ENCODE measurements at regions not wholly inside any gene's neighbourhood (a gene's known extent, or its start where the extent isn't known, plus 50 kb on each side); places are given as distances from the start of the nearest gene placed in this dataset.

DNA sequence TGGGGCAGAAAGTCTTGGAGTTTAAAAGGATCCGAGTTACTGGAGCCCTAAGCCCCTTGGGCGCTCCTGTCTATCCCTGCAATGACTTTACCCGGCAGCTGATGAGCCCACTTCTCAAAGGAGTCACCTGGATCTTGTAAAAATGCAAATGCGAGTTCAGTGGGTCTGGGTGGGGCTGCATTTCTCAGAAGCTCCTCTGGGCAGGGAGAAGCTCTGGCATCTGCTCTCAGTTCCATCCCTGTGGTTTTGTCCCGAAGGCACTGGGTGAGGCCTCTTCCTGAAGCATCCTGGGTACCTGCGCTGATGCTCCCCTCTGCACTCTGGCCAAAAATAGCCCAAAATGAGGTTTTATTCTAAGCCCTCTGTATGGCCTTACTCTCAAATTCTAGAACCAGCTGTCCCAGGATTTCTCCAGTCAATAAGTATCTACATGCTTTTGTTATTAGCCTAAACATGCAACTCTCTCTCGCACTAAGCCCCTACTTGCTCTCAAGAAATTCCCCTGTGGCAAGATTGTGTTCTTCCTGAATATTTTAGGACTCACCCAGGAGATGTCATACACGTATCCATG lies 167.8 kb upstream of the APCDD1 start:
- Mint-ChIP-seq H3K36me3 (ENCODE audit: unreplicated experiment) (peaks cover 10% of the 10 kb centered on the region), H3K27ac (ENCODE audit: unreplicated experiment) (no peak overlapping the region), H3K4me1 (ENCODE audit: low read depth, unreplicated experiment) (peaks cover 18% of the 10 kb centered on the region), H3K27me3 (ENCODE audit: unreplicated experiment) (peaks cover 3% of the 10 kb centered on the region), H3K4me3 (ENCODE audit: unreplicated experiment) (no peak overlapping the region), H3K9me3 (ENCODE audit: unreplicated experiment) (peaks cover 9% of the 10 kb centered on the region)
- TF ChIP-seq, protein P1, sequence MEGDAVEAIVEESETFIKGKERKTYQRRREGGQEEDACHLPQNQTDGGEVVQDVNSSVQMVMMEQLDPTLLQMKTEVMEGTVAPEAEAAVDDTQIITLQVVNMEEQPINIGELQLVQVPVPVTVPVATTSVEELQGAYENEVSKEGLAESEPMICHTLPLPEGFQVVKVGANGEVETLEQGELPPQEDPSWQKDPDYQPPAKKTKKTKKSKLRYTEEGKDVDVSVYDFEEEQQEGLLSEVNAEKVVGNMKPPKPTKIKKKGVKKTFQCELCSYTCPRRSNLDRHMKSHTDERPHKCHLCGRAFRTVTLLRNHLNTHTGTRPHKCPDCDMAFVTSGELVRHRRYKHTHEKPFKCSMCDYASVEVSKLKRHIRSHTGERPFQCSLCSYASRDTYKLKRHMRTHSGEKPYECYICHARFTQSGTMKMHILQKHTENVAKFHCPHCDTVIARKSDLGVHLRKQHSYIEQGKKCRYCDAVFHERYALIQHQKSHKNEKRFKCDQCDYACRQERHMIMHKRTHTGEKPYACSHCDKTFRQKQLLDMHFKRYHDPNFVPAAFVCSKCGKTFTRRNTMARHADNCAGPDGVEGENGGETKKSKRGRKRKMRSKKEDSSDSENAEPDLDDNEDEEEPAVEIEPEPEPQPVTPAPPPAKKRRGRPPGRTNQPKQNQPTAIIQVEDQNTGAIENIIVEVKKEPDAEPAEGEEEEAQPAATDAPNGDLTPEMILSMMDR (IDR thresholded peaks at IDR 0.05; ENCODE audit: partially characterized antibody, unreplicated experiment): no peak
- DNase-seq: no peak

DNA sequence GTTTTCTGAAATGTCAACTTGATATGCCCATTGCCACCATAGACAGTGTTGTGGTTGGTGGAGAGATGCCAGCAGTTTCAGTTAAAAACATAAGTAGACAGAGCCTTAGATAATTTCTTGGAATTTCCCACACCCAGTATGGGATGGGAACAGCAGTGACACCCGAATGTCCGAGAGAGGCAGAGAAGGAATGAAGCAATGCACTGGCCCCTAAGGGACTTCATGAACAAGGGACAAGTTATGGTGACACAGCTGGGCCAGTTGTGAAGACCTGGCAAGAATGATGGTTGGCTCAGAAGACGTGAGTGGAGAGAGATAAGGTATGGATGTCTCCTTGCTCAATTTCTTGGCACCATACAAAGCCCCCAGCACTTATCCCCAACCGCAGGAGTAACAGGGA lies 165.2 kb upstream of the APCDD1 start:
- no peak for DNase-seq
- Mint-ChIP-seq H3K4me1 (ENCODE audit: low read depth, unreplicated experiment) (peaks cover 27% of the 10 kb centered on the region), H3K4me3 (ENCODE audit: unreplicated experiment) (no peak overlapping the region), H3K9me3 (ENCODE audit: unreplicated experiment) (peaks cover 12% of the 10 kb centered on the region), H3K27ac (ENCODE audit: unreplicated experiment) (no peak overlapping the region), H3K27me3 (ENCODE audit: unreplicated experiment) (peaks cover 5% of the 10 kb centered on the region), H3K36me3 (ENCODE audit: unreplicated experiment) (peaks cover 10% of the 10 kb centered on the region)
- TF ChIP-seq, protein P1 (IDR thresholded peaks at IDR 0.05; ENCODE audit: partially characterized antibody, unreplicated experiment): no peak

GRCh38 chr18:10289951-10290637 lies 164.3 kb upstream of the APCDD1 start:
- H3K4me3 Mint-ChIP-seq (ENCODE audit: unreplicated experiment): no peak overlapping the region
- peaks cover 23% of the 10 kb centered on the region for H3K4me1 Mint-ChIP-seq (ENCODE audit: low read depth, unreplicated experiment)
- H3K9me3 Mint-ChIP-seq (ENCODE audit: unreplicated experiment): peaks cover 12% of the 10 kb centered on the region
- DNase-seq: no peak
- TF ChIP-seq, protein P1 (IDR thresholded peaks at IDR 0.05; ENCODE audit: partially characterized antibody, unreplicated experiment): no peak
- peaks cover 5% of the 10 kb centered on the region for H3K27me3 Mint-ChIP-seq (ENCODE audit: unreplicated experiment)
- H3K27ac Mint-ChIP-seq (ENCODE audit: unreplicated experiment): peak overlapping the region; percentile 52
- peaks cover 10% of the 10 kb centered on the region for H3K36me3 Mint-ChIP-seq (ENCODE audit: unreplicated experiment)

GRCh38 chr18:10290638-10291235 lies 163.7 kb upstream of the APCDD1 start:
- TF ChIP-seq, protein P1 (IDR thresholded peaks at IDR 0.05; ENCODE audit: partially characterized antibody, unreplicated experiment): no peak
- no peak overlapping the region for H3K27ac Mint-ChIP-seq (ENCODE audit: unreplicated experiment)
- H3K36me3 Mint-ChIP-seq (ENCODE audit: unreplicated experiment): peaks cover 10% of the 10 kb centered on the region
- peaks cover 7% of the 10 kb centered on the region for H3K27me3 Mint-ChIP-seq (ENCODE audit: unreplicated experiment)
- H3K9me3 Mint-ChIP-seq (ENCODE audit: unreplicated experiment): peaks cover 12% of the 10 kb centered on the region
- peaks cover 22% of the 10 kb centered on the region for H3K4me1 Mint-ChIP-seq (ENCODE audit: low read depth, unreplicated experiment)
- no peak for DNase-seq
- H3K4me3 Mint-ChIP-seq (ENCODE audit: unreplicated experiment): no peak overlapping the region

GRCh38 chr18:10291568-10291981 lies 162.9 kb upstream of the APCDD1 start:
- Mint-ChIP-seq H3K36me3 (ENCODE audit: unreplicated experiment) (peaks cover 10% of the 10 kb centered on the region), H3K4me3 (ENCODE audit: unreplicated experiment) (no peak overlapping the region), H3K9me3 (ENCODE audit: unreplicated experiment) (peaks cover 12% of the 10 kb centered on the region), H3K27me3 (ENCODE audit: unreplicated experiment) (peaks cover 7% of the 10 kb centered on the region), H3K4me1 (ENCODE audit: low read depth, unreplicated experiment) (peaks cover 24% of the 10 kb centered on the region), H3K27ac (ENCODE audit: unreplicated experiment) (no peak overlapping the region)
- TF ChIP-seq, protein P1 (IDR thresholded peaks at IDR 0.05; ENCODE audit: partially characterized antibody, unreplicated experiment): no peak
- DNase-seq: no peak

All from glutamatergic neuron (in vitro differentiated cells).